ENCODE measurements at regions not wholly inside any gene's neighbourhood (a gene's known extent, or its start where the extent isn't known, plus 50 kb on each side); places are given as distances from the start of the nearest gene placed in this dataset.

- TF ChIP-seq CTCF (IDR thresholded peaks at IDR 0.05 in 2 of 3, conservative IDR thresholded peaks at IDR 0.05 in 1 of 3; ENCODE audit: borderline replicate concordance in 1 of 3, insufficient read depth in 1 of 3, low read depth in 2 of 3, low read length in 2 of 3) (no peak), FOSL1 (IDR thresholded peaks at IDR 0.05; ENCODE audit: low read depth) (no peak), EZH2phosphoT487 (IDR thresholded peaks at IDR 0.05; ENCODE audit: borderline replicate concordance) (no peak), EZH2 (IDR thresholded peaks at IDR 0.05) (no peak), SIN3A (IDR thresholded peaks at IDR 0.05; ENCODE audit: low read depth) (no peak), POLR2A (IDR thresholded peaks at IDR 0.05; ENCODE audit: borderline replicate concordance, extremely low read depth, insufficient read depth, insufficient read length) (no peak)
Measured at GRCh38 chr14:49310298-49310697, 275.9 kb downstream of the RPS29 start.
